HEK293T (cell line): ENCODE measurements at regions not wholly inside any gene's neighbourhood (a gene's known extent, or its start where the extent isn't known, plus 50 kb on each side); places are given as distances from the start of the nearest gene placed in this dataset.

Experiments used
- BHLHE40 ChIP-seq: fragments of 450-650 bp; IDR thresholded peaks from 2 replicates; pipeline ENCODE4 v1.6.1; 2016; ENCODE audit warnings: mild to moderate bottlenecking, moderate library complexity, borderline replicate concordance
- FOXA1 ChIP-seq: fragments of 450-650 bp; IDR thresholded peaks from 2 replicates; pipeline ENCODE4 v1.6.1; 2016; ENCODE audit warnings: mild to moderate bottlenecking
- HDGF ChIP-seq: fragments of 450-650 bp; IDR thresholded peaks from 2 replicates; pipeline ENCODE4 v1.6.1; 2017; ENCODE audit warnings: antibody characterized with exemption, borderline replicate concordance
- NFRKB ChIP-seq: fragments of 450-650 bp; IDR thresholded peaks from 2 replicates; pipeline ENCODE4 v1.6.1; 2016; ENCODE audit warnings: mild to moderate bottlenecking, moderate library complexity
- SP1 ChIP-seq: fragments of 450-650 bp; IDR thresholded peaks from 2 replicates; pipeline ENCODE4 v1.6.1; 2017

GRCh38 chr10:9851808-9852207 is 1165.9 kb upstream of the CELF2 start:
- no peak for TF ChIP-seq BHLHE40
- TF ChIP-seq FOXA1: no peak
- no peak for TF ChIP-seq HDGF
- TF ChIP-seq SP1: no peak
- TF ChIP-seq NFRKB: no peak
